Activated T-helper 1 cell treated with anti-CD3 and anti-CD28 coated beads, Interleukin-12 subunit alpha, Interleukin-12 subunit beta, Interleukin-2, Interleukin-4 antibody, amounts not matched to agents 30 ng/mL and 10 ng/mL and 1 ng/mL, durations not matched to agents 14 hours and 24 hours and 36 hours (primary cell): ENCODE measurements at regions not wholly inside any gene's neighbourhood (a gene's known extent, or its start where the extent isn't known, plus 50 kb on each side); places are given as distances from the start of the nearest gene placed in this dataset.
"Not testable (repeated sequence)": the region's sequence is repeated elsewhere in the genome, so short reads cannot be mapped to it uniquely, and the experiment has no call there.

Experiments used
- DNase-seq: peaks from one replicate; pipeline ENCODE4 v3.0.0; 2021; ENCODE audit warnings: low spot score
- H3K27ac Mint-ChIP-seq: one replicate; pipeline ENCODE4 v1.8.0; 2021; ENCODE audit warnings: mild to moderate bottlenecking, mixed read lengths
- H3K27me3 Mint-ChIP-seq: one replicate; pipeline ENCODE4 v1.8.0; 2022; ENCODE audit warnings: mild to moderate bottlenecking, moderate library complexity, mixed read lengths; ENCODE audit not compliant: insufficient read depth
- H3K36me3 Mint-ChIP-seq: one replicate; pipeline ENCODE4 v1.8.0; 2021; ENCODE audit warnings: low read depth, mixed read lengths
- H3K4me1 Mint-ChIP-seq: one replicate; pipeline ENCODE4 v1.8.0; 2021; ENCODE audit warnings: low read depth, mixed read lengths
- H3K4me3 Mint-ChIP-seq: one replicate; pipeline ENCODE4 v1.8.0; 2021; ENCODE audit warnings: mild to moderate bottlenecking, moderate library complexity, mixed read lengths
- H3K9me3 Mint-ChIP-seq: one replicate; pipeline ENCODE4 v1.8.0; 2021; ENCODE audit warnings: mixed read lengths
- intact Hi-C: fragments of 100-400 bp; cut with micrococcal nuclease; formaldehyde crosslinking; loops from one replicate; pipeline ENCODE4 v1.15.1; 2024

GRCh38 chr4:181796502-181796901, 446.7 kb upstream of the TENM3 start:
- Mint-ChIP-seq H3K36me3 (no peaks in the 10 kb centered on the region), H3K4me3 (no peak overlapping the region), H3K27me3 (no peaks in the 10 kb centered on the region), H3K4me1 (no peaks in the 10 kb centered on the region), H3K27ac (no peak overlapping the region), H3K9me3 (peaks cover 21% of the 10 kb centered on the region)
- DNase-seq = no peak
- intact Hi-C loops = no loop called here

GRCh38 chr4:181798536-181798935, 444.7 kb upstream of the TENM3 start:
- no peaks in the 10 kb centered on the region for H3K4me1 Mint-ChIP-seq
- no peak for DNase-seq
- intact Hi-C loops = no loop called here

GRCh38 chr4:181799561-181800069, 443.6 kb upstream of the TENM3 start:
- intact Hi-C loops = no loop called here
- no peak for DNase-seq

More at GRCh38 chr4:181798536-181798935, 444.7 kb upstream of the TENM3 start:
- no peak overlapping the region for H3K27ac Mint-ChIP-seq
- H3K36me3 Mint-ChIP-seq = no peaks in the 10 kb centered on the region
- peaks cover 21% of the 10 kb centered on the region for H3K9me3 Mint-ChIP-seq
- no peaks in the 10 kb centered on the region for H3K27me3 Mint-ChIP-seq
- H3K4me3 Mint-ChIP-seq = no peak overlapping the region

GRCh38 chr4:181802207-181802606, 441.0 kb upstream of the TENM3 start:
- intact Hi-C loops = no loop called here
- Mint-ChIP-seq H3K36me3 (no peaks in the 10 kb centered on the region), H3K9me3 (peaks cover 5% of the 10 kb centered on the region), H3K4me3 (no peak overlapping the region), H3K27ac (no peak overlapping the region), H3K4me1 (no peaks in the 10 kb centered on the region), H3K27me3 (no peaks in the 10 kb centered on the region)
- DNase-seq = no peak

More at GRCh38 chr4:181799561-181800069, 443.6 kb upstream of the TENM3 start:
- H3K9me3 Mint-ChIP-seq = peaks cover 17% of the 10 kb centered on the region
- no peak overlapping the region for H3K27ac Mint-ChIP-seq
- no peak overlapping the region for H3K4me3 Mint-ChIP-seq
- no peaks in the 10 kb centered on the region for H3K36me3 Mint-ChIP-seq
- H3K27me3 Mint-ChIP-seq = no peaks in the 10 kb centered on the region
- H3K4me1 Mint-ChIP-seq = no peaks in the 10 kb centered on the region

GRCh38 chr4:181807771-181808170, 435.4 kb upstream of the TENM3 start:
- H3K4me1 Mint-ChIP-seq = no peaks in the 10 kb centered on the region
- H3K27me3 Mint-ChIP-seq = no peaks in the 10 kb centered on the region
- intact Hi-C loops = no loop called here
- no peak overlapping the region for H3K27ac Mint-ChIP-seq
- no peak for DNase-seq
- H3K36me3 Mint-ChIP-seq = no peaks in the 10 kb centered on the region
- no peak overlapping the region for H3K4me3 Mint-ChIP-seq
- H3K9me3 Mint-ChIP-seq = no peaks in the 10 kb centered on the region

- no peaks in the 10 kb centered on the region for H3K36me3 Mint-ChIP-seq
- DNase-seq = no peak
- H3K4me3 Mint-ChIP-seq = no peak overlapping the region
- H3K27ac Mint-ChIP-seq = no peak overlapping the region
- intact Hi-C loops = no loop called here
- no peaks in the 10 kb centered on the region for H3K4me1 Mint-ChIP-seq
- no peaks in the 10 kb centered on the region for H3K9me3 Mint-ChIP-seq
- no peaks in the 10 kb centered on the region for H3K27me3 Mint-ChIP-seq
These were observed 432.5 kb upstream of the TENM3 start for GRCh38 chr4:181810711-181811110.

- H3K9me3 Mint-ChIP-seq, H3K27ac Mint-ChIP-seq, H3K36me3 Mint-ChIP-seq, H3K4me1 Mint-ChIP-seq, H3K27me3 Mint-ChIP-seq, H3K4me3 Mint-ChIP-seq, intact Hi-C loops, DNase-seq: not testable (repeated sequence)
These were observed 431.7 kb upstream of the TENM3 start for GRCh38 chr4:181811550-181811949.

GRCh38 chr4:181819946-181820345, 423.3 kb upstream of the TENM3 start:
- H3K9me3 Mint-ChIP-seq = peaks cover 3% of the 10 kb centered on the region
- no peak overlapping the region for H3K4me3 Mint-ChIP-seq
- no peaks in the 10 kb centered on the region for H3K4me1 Mint-ChIP-seq
- no peaks in the 10 kb centered on the region for H3K27me3 Mint-ChIP-seq
- intact Hi-C loops = no loop called here
- DNase-seq = no peak
- H3K36me3 Mint-ChIP-seq = no peaks in the 10 kb centered on the region
- no peak overlapping the region for H3K27ac Mint-ChIP-seq

GRCh38 chr4:181820553-181820952, 422.6 kb upstream of the TENM3 start:
- intact Hi-C loops = no loop called here
- Mint-ChIP-seq H3K4me1 (no peaks in the 10 kb centered on the region), H3K9me3 (peaks cover 3% of the 10 kb centered on the region), H3K36me3 (no peaks in the 10 kb centered on the region), H3K27me3 (no peaks in the 10 kb centered on the region), H3K4me3 (no peak overlapping the region), H3K27ac (no peak overlapping the region)
- DNase-seq = no peak

GRCh38 chr4:181821039-181822004, 421.9 kb upstream of the TENM3 start:
- Mint-ChIP-seq H3K4me3 (no peak overlapping the region), H3K27ac (no peak overlapping the region), H3K36me3 (no peaks in the 10 kb centered on the region), H3K9me3 (peaks cover 3% of the 10 kb centered on the region), H3K4me1 (no peaks in the 10 kb centered on the region), H3K27me3 (no peaks in the 10 kb centered on the region)
- intact Hi-C loops = no loop called here
- DNase-seq = no peak

GRCh38 chr4:181822005-181822375, 421.2 kb upstream of the TENM3 start:
- Mint-ChIP-seq H3K36me3 (no peaks in the 10 kb centered on the region), H3K4me3 (no peak overlapping the region), H3K27me3 (no peaks in the 10 kb centered on the region), H3K27ac (no peak overlapping the region), H3K4me1 (no peaks in the 10 kb centered on the region), H3K9me3 (peaks cover 3% of the 10 kb centered on the region)
- no peak for DNase-seq
- intact Hi-C loops = no loop called here

GRCh38 chr4:181823183-181823582, 420.0 kb upstream of the TENM3 start:
- no peaks in the 10 kb centered on the region for H3K36me3 Mint-ChIP-seq
- intact Hi-C loops = no loop called here
- H3K4me3 Mint-ChIP-seq = no peak overlapping the region
- no peak for DNase-seq
- no peak overlapping the region for H3K27ac Mint-ChIP-seq
- no peaks in the 10 kb centered on the region for H3K9me3 Mint-ChIP-seq
- no peaks in the 10 kb centered on the region for H3K4me1 Mint-ChIP-seq
- H3K27me3 Mint-ChIP-seq = no peaks in the 10 kb centered on the region

- Mint-ChIP-seq H3K9me3 (no peaks in the 10 kb centered on the region), H3K36me3 (no peaks in the 10 kb centered on the region), H3K27ac (no peak overlapping the region), H3K4me1 (no peaks in the 10 kb centered on the region), H3K27me3 (no peaks in the 10 kb centered on the region), H3K4me3 (no peak overlapping the region)
- DNase-seq = no peak
- intact Hi-C loops = no loop called here
These were observed 419.6 kb upstream of the TENM3 start for GRCh38 chr4:181823645-181824044.
